GM18502 (cell line): ENCODE measurements at regions not wholly inside any gene's neighbourhood (a gene's known extent, or its start where the extent isn't known, plus 50 kb on each side); places are given as distances from the start of the nearest gene placed in this dataset.
"Not testable (repeated sequence)": the region's sequence is repeated elsewhere in the genome, so short reads cannot be mapped to it uniquely, and the experiment has no call there.

Source experiments
- ATAC-seq: cut with Tn5 transposase; IDR thresholded peaks from one replicate; pipeline ENCODE4 v1.9.1; 2021; ENCODE audit warnings: mild to moderate bottlenecking; ENCODE audit not compliant: unreplicated experiment, poor library complexity

GRCh38 chr7:91659096-91659495 is 221.4 kb downstream of the MTERF1 start:
- no peak for ATAC-seq

- peak; percentile 75 for ATAC-seq
These were observed 219.7 kb downstream of the MTERF1 start for GRCh38 chr7:91660734-91661356.

DNA sequence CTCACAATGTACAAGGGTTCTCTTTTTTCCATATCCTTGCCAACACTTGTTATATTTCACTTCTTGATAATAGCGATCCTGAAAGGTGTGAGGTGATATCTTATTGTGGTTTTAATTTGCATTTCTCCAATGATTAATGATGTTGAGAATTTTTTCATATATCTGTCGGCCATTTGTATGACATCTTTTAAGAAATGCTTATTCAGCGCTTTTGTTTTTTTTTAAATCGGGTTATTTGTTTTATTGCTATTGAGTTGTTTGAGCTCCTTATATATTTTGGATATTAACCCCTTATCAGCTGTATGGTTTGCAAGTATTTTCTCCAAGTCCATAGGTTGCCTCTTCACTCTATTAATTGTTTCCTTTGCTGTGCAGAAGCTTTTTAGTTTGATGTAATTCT is 218.8 kb downstream of the MTERF1 start:
- ATAC-seq = no peak

DNA sequence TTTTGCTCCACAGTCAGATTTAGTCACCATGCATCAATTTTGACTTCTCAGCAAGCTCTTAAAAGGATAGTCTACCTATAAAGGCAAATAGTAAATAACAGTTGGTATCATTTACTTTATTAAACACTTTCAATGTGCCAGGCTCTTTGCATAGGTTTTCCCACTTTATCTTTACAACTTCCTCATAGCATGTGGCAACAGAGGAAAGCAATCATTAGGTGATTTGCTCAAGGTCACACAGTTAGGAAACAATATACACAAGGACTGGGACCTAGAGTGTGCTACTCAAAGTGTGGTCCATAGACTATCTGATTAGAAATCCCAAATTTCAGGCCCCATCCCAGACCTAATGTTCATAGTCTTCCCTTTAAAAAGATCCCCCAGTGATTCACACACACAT is 212.3 kb downstream of the MTERF1 start:
- ATAC-seq = no peak

GRCh38 chr7:91671245-91671644 is 209.3 kb downstream of the MTERF1 start:
- no peak for ATAC-seq

- no peak for ATAC-seq
These were observed 206.0 kb downstream of the MTERF1 start for GRCh38 chr7:91674470-91674869.

DNA sequence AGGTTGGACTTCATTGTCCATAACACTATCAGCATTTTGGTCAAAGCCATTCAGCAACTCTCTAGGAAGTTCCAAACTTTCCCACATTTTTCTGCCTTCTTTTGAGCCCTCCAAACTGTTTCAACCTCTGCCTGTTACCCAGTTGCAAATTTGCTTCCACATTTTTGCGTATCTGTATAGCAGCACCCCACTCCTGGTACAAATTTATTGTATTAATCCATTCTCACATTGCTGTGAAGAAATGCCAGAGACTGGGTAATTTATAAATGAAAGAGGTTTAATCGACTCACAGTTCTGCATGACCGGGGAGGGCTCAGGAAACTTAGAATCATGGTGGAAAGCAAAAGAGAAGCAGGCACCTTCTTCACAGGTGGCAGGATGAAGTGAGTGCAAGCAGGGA is 198.8 kb downstream of the MTERF1 start:
- ATAC-seq = no peak

GRCh38 chr7:91683823-91684222 is 196.7 kb downstream of the MTERF1 start:
- ATAC-seq = no peak

DNA sequence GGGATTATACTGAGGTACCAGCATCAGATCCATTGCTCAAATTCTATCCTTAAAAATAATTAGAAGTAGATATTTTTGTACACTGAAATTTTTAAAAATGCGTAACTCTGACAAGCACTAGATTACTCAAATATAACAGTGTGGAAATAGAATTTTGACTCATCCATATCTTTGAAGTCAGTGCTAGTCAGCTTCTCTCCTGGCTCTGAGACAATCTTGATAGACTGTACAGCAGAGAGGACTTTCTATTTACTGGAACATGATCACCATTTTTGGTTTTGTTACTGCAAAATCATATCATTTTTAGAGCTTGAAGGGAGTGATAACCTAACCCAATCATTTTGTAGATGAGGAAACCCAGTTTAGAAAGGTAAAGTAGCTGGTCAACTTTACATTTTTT is 195.0 kb downstream of the MTERF1 start:
- ATAC-seq = no peak

DNA sequence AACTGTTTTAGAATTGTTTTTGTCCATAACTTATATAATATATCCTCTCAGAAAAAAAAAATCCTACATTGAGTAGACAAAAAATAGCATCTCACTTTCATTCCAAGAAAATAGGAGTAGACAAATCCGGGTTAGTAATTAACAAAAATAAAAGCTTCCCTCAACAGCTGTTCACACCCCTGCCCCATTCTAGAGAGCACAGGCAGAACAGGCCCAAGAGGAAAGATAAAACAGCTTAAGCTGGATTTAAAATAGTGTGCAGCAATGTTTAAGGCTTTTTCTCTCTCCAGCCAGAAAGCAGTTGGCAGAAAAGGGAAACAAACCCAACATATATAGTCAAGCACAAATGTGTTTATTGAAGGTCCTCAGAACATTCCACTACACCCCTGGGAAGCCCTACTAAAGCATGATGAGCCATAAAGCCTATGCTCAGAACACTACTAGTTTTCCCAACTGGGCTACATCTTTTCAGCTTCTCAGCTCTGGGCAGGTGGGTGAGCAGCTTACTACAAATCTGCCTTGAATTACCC is 189.9 kb downstream of the MTERF1 start:
- no peak for ATAC-seq

DNA sequence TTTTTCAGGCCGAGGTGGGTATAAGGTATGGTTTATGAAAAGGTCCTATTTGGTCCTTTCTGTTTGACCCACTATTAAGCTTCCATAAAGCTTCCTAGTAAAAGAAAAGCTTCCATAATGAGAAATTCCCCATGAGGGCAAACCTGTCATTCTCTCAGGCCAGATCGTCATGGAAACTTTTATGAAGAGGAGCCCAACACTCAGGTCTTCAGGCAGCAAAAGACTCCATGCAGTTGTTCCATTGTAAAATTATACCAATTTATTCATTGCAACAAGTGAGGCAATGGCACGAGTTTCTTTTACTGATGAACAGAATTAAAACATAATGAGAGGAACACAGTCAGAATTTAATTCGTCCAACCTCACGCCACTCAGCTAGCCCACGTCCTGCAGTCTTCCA is 188.6 kb downstream of the MTERF1 start:
- ATAC-seq = no peak

DNA sequence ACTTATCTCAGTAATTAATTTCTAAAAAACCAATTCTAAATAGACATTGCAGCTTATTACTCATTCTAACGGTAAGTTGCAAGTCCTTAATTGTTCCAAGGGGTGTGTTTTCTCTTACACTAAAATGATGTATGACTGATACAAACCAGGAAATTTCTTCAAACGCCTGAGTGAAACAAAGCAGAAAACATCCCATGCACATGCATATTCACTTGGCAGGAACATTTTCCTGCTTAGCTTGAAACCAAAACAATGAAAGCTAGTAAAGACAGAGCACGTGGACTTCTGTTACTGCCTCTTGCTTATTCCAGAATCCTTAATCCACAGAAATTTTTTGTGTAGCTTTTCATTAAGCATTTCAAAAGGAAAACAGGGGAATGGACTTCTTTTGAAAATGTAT is 187.7 kb downstream of the MTERF1 start:
- ATAC-seq = no peak

DNA sequence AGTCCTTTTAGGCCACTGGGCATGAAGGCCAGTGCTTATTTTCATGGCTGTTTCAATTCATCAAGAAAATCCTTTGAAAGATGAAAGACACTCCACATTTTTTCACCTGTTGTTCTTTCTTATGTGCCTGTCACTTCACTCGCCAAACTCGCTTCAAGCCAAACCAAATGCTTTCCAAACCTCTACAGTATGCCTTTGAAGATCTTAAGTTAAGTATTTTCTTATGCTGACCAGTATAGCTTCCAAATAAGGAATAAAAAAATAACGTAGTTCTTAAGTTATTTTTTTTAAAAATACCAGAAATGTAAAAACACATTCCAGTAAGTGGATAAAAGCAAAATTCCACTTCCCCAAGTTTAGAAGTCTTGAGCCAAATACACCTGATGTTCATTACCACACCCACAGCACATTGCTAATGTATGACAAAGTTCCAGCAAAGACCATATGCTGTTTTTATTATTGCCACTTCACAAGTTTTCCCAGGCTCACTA is 186.1 kb downstream of the MTERF1 start:
- ATAC-seq = no peak

GRCh38 chr7:91710881-91711280 is 169.6 kb downstream of the MTERF1 start:
- no peak for ATAC-seq

- no peak for ATAC-seq
These were observed 166.8 kb downstream of the MTERF1 start for GRCh38 chr7:91713669-91714068.

GRCh38 chr7:91717681-91718470 is 162.6 kb downstream of the MTERF1 start:
- no peak for ATAC-seq

GRCh38 chr7:91719008-91719407 is 161.5 kb downstream of the MTERF1 start:
- no peak for ATAC-seq

DNA sequence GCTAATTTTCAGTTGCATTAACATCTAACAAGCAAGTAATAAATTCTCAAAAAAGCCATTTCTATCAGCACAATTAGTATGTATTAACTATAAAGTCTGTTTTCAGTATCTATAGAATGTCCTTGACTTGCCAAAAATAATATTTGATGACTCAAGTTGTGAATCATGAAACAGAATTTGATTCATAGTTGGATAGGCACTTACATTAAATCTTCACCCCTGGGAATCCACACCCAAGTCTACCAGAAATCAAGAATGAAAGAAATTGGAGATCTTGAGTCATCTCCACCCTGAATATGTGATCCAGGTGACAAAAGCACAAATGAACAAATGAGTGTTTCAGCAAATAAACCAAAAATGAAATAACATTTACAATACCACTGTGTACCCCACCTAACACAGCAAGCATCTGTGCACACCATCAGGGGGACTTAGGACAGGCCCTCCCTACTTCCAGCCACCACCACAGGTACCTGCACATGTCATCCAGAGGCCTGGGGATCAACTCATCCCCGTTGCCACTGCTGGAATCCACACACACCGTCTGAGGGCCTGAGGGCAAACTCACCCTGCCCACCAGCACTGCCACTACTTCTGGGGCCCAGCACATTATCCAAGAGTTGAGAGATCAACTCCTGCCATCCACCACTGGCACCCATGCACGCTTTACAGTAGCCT is 160.1 kb downstream of the MTERF1 start:
- ATAC-seq = no peak

GRCh38 chr7:91722831-91723230 is 157.7 kb downstream of the MTERF1 start:
- no peak for ATAC-seq

- not testable (repeated sequence) for ATAC-seq
These were observed 151.5 kb downstream of the MTERF1 start for GRCh38 chr7:91729046-91729445.

- ATAC-seq = no peak
These were observed 148.5 kb downstream of the MTERF1 start for GRCh38 chr7:91731976-91732375.
